HEK293 (cell line): ENCODE measurements at regions not wholly inside any gene's neighbourhood (a gene's known extent, or its start where the extent isn't known, plus 50 kb on each side); places are given as distances from the start of the nearest gene placed in this dataset.

ENCODE experiments used
- MYNN ChIP-seq: fragments of 450-650 bp; formaldehyde crosslinking; IDR thresholded peaks from 2 replicates; pipeline ENCODE4 v1.5.1; 2016; ENCODE audit warnings: missing biosample characterization, missing genetic modification characterization, borderline replicate concordance
- MZF1 ChIP-seq: fragments of 450-650 bp; formaldehyde crosslinking; IDR thresholded peaks from 2 replicates; pipeline ENCODE4 v1.5.1; 2017; ENCODE audit warnings: missing biosample characterization, missing genetic modification characterization, borderline replicate concordance
- ZBTB48 ChIP-seq: fragments of 450-650 bp; formaldehyde crosslinking; IDR thresholded peaks from 2 replicates; pipeline ENCODE4 v1.5.1; 2016; ENCODE audit warnings: missing biosample characterization, missing genetic modification characterization
- ZNF785 ChIP-seq: fragments of 450-650 bp; formaldehyde crosslinking; IDR thresholded peaks from 2 replicates; pipeline ENCODE4 v1.5.1; 2016; ENCODE audit warnings: missing biosample characterization, missing genetic modification characterization
- TF ChIP-seq, protein P1 (sequence below): fragments of 450-650 bp; formaldehyde crosslinking; IDR thresholded peaks from 2 replicates; pipeline ENCODE4 v1.5.1; 2016; ENCODE audit warnings: missing biosample characterization, missing genetic modification characterization

- TF ChIP-seq ZBTB48 (tag by site-specific recombination) (no peak), MYNN (tag by site-specific recombination) (no peak), ZNF785 (no peak), MZF1 (tag by site-specific recombination) (no peak)
- TF ChIP-seq, protein P1, sequence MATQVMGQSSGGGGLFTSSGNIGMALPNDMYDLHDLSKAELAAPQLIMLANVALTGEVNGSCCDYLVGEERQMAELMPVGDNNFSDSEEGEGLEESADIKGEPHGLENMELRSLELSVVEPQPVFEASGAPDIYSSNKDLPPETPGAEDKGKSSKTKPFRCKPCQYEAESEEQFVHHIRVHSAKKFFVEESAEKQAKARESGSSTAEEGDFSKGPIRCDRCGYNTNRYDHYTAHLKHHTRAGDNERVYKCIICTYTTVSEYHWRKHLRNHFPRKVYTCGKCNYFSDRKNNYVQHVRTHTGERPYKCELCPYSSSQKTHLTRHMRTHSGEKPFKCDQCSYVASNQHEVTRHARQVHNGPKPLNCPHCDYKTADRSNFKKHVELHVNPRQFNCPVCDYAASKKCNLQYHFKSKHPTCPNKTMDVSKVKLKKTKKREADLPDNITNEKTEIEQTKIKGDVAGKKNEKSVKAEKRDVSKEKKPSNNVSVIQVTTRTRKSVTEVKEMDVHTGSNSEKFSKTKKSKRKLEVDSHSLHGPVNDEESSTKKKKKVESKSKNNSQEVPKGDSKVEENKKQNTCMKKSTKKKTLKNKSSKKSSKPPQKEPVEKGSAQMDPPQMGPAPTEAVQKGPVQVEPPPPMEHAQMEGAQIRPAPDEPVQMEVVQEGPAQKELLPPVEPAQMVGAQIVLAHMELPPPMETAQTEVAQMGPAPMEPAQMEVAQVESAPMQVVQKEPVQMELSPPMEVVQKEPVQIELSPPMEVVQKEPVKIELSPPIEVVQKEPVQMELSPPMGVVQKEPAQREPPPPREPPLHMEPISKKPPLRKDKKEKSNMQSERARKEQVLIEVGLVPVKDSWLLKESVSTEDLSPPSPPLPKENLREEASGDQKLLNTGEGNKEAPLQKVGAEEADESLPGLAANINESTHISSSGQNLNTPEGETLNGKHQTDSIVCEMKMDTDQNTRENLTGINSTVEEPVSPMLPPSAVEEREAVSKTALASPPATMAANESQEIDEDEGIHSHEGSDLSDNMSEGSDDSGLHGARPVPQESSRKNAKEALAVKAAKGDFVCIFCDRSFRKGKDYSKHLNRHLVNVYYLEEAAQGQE (tag by site-specific recombination): no peak
Observed at GRCh38 chr1:181989261-181989920, 72.1 kb downstream of the ZNF648 start.
